Thyroid gland (tissue), 4 donors: ENCODE measurements at regions not wholly inside any gene's neighbourhood (a gene's known extent, or its start where the extent isn't known, plus 50 kb on each side); places are given as distances from the start of the nearest gene placed in this dataset.
"Not testable (repeated sequence)": the region's sequence is repeated elsewhere in the genome, so short reads cannot be mapped to it uniquely, and the experiment has no call there.

ENCODE experiments used
- DNase-seq, 2 donors: peaks; one replicate each; pipeline ENCODE4 v3.0.0-alpha.2; 2019
- H3K27ac ChIP-seq, 3 donors: fragments of 200-600 bp; sonication (generic); 1 replicate in 2 of 3; 2 replicates in 1 of 3; pipeline ENCODE4 v1.5.1; 2016 to 2019; ENCODE audit warnings: mild to moderate bottlenecking in 1 of 3, moderate library complexity in 1 of 3
- H3K27me3 ChIP-seq: fragments of 200-600 bp; sonication (generic); one replicate; pipeline ENCODE4 v1.5.1; 2019
- H3K36me3 ChIP-seq, 2 donors: fragments of 200-600 bp; sonication (generic); one replicate each; pipeline ENCODE4 v1.5.1; 2016 to 2019
- H3K4me1 ChIP-seq, 2 donors: fragments of 200-600 bp; sonication (generic); one replicate each; pipeline ENCODE4 v1.5.1; 2017 to 2019
- H3K4me3 ChIP-seq, 3 donors: fragments of 200-600 bp; sonication (generic); replicated peaks in 1 of 3; 1 replicate in 2 of 3; 2 replicates in 1 of 3; pipeline ENCODE4 v1.5.1; 2016; ENCODE audit warnings: mild to moderate bottlenecking in 1 of 3
- H3K9me3 ChIP-seq: fragments of 200-600 bp; sonication (generic); one replicate; pipeline ENCODE4 v1.5.1; 2017
- POLR2A ChIP-seq, 2 donors: fragments of 450-650 bp; IDR thresholded peaks; one replicate each; pipeline ENCODE4 v1.6.1; 2017; ENCODE audit warnings: antibody characterized with exemption in 2 of 2, mild to moderate bottlenecking in 2 of 2, moderate library complexity in 1 of 2
- WGBS, 2 donors: methylation state at CpG; one replicate each; pipeline ENCODE4 v1.1.5; 2017; 5-methylcytosine and 5-hydroxymethylcytosine counted together
- intact Hi-C: fragments of 100-400 bp; cut with DNase I; formaldehyde crosslinking; loops from one replicate; pipeline ENCODE4 v1.15.1; 2023
- TF ChIP-seq, protein P1 (sequence below), 6 experiments: fragments of 200-600 bp in 3 of 6; fragments of 450-650 bp in 3 of 6; sonication (generic) in 3 of 6; IDR thresholded peaks; one replicate each; pipeline ENCODE4 v1.5.1; 2016 to 2019; ENCODE audit warnings: antibody characterized with exemption in 6 of 6, mild to moderate bottlenecking in 2 of 6, inconsistent platforms in 1 of 6, moderate library complexity in 1 of 6

GRCh38 chr13:21268485-21268884, 92.0 kb downstream of the MRPL57 start:
- H3K27me3 ChIP-seq, DNase-seq, H3K9me3 ChIP-seq, H3K27ac ChIP-seq, H3K4me3 ChIP-seq, H3K4me1 ChIP-seq, H3K36me3 ChIP-seq, intact Hi-C loops: not testable (repeated sequence)
- TF ChIP-seq, protein P1, sequence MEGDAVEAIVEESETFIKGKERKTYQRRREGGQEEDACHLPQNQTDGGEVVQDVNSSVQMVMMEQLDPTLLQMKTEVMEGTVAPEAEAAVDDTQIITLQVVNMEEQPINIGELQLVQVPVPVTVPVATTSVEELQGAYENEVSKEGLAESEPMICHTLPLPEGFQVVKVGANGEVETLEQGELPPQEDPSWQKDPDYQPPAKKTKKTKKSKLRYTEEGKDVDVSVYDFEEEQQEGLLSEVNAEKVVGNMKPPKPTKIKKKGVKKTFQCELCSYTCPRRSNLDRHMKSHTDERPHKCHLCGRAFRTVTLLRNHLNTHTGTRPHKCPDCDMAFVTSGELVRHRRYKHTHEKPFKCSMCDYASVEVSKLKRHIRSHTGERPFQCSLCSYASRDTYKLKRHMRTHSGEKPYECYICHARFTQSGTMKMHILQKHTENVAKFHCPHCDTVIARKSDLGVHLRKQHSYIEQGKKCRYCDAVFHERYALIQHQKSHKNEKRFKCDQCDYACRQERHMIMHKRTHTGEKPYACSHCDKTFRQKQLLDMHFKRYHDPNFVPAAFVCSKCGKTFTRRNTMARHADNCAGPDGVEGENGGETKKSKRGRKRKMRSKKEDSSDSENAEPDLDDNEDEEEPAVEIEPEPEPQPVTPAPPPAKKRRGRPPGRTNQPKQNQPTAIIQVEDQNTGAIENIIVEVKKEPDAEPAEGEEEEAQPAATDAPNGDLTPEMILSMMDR (IDR thresholded peaks at IDR 0.05): peak in 1 of 6 experiments; percentile 7
- 42 to 46% methylated on average over 1 of the region's 1 CpG for WGBS, 2 donors

DNA sequence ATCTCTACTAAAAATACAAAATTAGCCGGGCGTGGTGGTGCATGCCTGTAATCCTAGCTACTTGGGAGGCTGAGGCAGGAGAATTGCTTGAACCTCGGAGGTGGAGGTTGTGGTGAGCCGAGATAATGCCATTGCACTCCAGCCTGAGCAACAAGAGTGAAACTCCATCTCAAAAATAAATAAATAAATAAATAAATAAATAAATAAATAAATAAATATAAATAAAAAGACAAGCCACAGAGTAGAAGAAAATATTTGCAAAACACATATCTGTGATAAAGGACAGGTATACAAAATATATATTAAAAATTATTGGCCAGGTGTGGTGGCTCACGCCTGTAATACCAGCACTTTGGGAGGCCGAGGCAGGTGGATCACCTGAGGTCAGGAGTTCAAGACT, 96.0 kb downstream of the MRPL57 start:
- H3K27ac ChIP-seq, H3K4me3 ChIP-seq, H3K36me3 ChIP-seq, H3K9me3 ChIP-seq, DNase-seq, H3K4me1 ChIP-seq, H3K27me3 ChIP-seq, intact Hi-C loops: not testable (repeated sequence)
- WGBS, 2 donors: 93 to 95% methylated on average over 6 of the region's 6 CpGs

- H3K36me3 ChIP-seq, H3K4me1 ChIP-seq, H3K27me3 ChIP-seq, DNase-seq, H3K9me3 ChIP-seq, H3K27ac ChIP-seq, intact Hi-C loops, H3K4me3 ChIP-seq: not testable (repeated sequence)
- 90 to 95% methylated on average over 4 of the region's 4 CpGs for WGBS, 2 donors
These were observed 98.0 kb downstream of the MRPL57 start for GRCh38 chr13:21274457-21274856.

GRCh38 chr13:21282065-21282464, 105.6 kb downstream of the MRPL57 start:
- Histone ChIP-seq H3K4me1 (peaks cover 6 to 7% of the 10 kb centered on the region in 2 donors), H3K27ac (no peak overlapping the region), H3K4me3 (no peak overlapping the region), H3K9me3 (no peaks in the 10 kb centered on the region), H3K27me3 (no peaks in the 10 kb centered on the region), H3K36me3 (no peaks in the 10 kb centered on the region)
- intact Hi-C loops: no loop called here
- 96 to 97% methylated on average over 2 of the region's 2 CpGs for WGBS, 2 donors
- DNase-seq: no peak
- TF ChIP-seq, protein P1 (IDR thresholded peaks at IDR 0.05): no peak
- no peak for TF ChIP-seq POLR2A (IDR thresholded peaks at IDR 0.05)

DNA sequence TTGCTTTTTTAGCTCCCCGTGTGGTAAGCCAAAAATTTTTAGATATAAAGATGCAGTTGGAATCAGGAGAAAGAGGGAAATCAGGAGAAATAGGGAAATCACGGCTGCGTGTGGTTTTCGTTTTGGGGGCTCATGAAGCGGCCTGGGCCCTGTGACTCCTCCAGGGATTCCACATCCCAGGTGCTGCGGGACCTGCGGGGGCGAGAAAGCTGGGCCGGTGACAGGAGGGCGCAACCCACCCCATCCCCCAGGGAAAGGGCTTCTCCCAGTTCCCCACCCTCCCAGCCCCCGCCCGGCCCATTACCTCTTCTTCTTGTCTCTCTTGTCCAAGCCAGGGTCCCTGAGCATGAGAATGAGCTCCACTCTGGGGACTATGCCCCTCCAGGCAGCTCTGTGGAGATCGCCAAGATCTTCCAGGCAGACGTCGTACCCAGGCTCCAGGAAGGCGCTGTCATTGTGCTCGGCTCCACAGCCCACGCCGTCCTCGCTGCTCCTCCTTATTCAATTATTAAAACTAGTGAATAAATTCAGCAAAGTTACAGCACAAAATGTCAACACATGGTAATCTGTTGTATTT, 111.0 kb downstream of the MRPL57 start:
- intact Hi-C loops: no loop called here
- WGBS, 2 donors: 88 to 90% methylated on average over 20 of the region's 20 CpGs
- no peaks in the 10 kb centered on the region for H3K27me3 ChIP-seq
- no peaks in the 10 kb centered on the region for H3K36me3 ChIP-seq
- TF ChIP-seq, protein P1 (IDR thresholded peaks at IDR 0.05): no peak
- TF ChIP-seq POLR2A (IDR thresholded peaks at IDR 0.05): no peak
- peaks cover 6 to 8% of the 10 kb centered on the region in 2 donors for H3K4me1 ChIP-seq
- H3K9me3 ChIP-seq: no peaks in the 10 kb centered on the region
- H3K27ac ChIP-seq: peak overlapping the region in 1 of 3 donors; percentile 15
- DNase-seq: no peak
- H3K4me3 ChIP-seq: no peak overlapping the region

DNA sequence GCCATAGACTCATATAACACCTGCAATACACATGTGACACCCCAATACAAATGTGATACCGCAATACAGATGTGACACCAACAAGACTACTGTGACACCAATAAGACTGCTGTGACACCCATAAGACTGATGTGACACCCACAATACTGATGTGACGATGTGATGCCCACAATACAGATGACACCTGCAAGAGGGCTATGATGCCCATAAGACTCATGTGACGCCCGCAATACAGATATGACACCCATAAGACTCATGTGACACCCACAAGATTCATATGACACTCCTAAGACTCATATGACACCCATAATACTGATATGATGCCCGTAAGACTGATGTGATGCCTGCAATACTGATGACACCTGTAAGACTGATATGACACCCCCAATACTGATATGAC, 113.0 kb downstream of the MRPL57 start:
- H3K36me3 ChIP-seq: no peaks in the 10 kb centered on the region
- H3K4me1 ChIP-seq: peaks cover 6 to 8% of the 10 kb centered on the region in 2 donors
- no peak for DNase-seq
- H3K27ac ChIP-seq: no peak overlapping the region
- intact Hi-C loops: no loop called here
- no peaks in the 10 kb centered on the region for H3K9me3 ChIP-seq
- no peak for TF ChIP-seq POLR2A (IDR thresholded peaks at IDR 0.05)
- TF ChIP-seq, protein P1 (IDR thresholded peaks at IDR 0.05): no peak
- H3K4me3 ChIP-seq: no peak overlapping the region
- 92 to 95% methylated on average over 5 of the region's 5 CpGs for WGBS, 2 donors
- no peaks in the 10 kb centered on the region for H3K27me3 ChIP-seq

- H3K27me3 ChIP-seq, H3K36me3 ChIP-seq, H3K4me1 ChIP-seq, H3K27ac ChIP-seq, H3K9me3 ChIP-seq, DNase-seq, H3K4me3 ChIP-seq: not testable (repeated sequence)
- intact Hi-C loops: loop anchor here (10.0 kb wide), 1 partner anchor 116 kb away; the partner anchor contains the start of genes MRPL57 and SKA3
- 92 to 94% methylated on average over 13 of the region's 13 CpGs for WGBS, 2 donors
These were observed 114.1 kb downstream of the MRPL57 start for GRCh38 chr13:21290442-21291002.
